Gastroesophageal sphincter (tissue), 4 donors: ENCODE measurements at regions not wholly inside any gene's neighbourhood (a gene's known extent, or its start where the extent isn't known, plus 50 kb on each side); places are given as distances from the start of the nearest gene placed in this dataset.

Source experiments
- ATAC-seq: fragments of 150-250 bp; one replicate; pipeline ENCODE4 v1.9.1; 2016; ENCODE audit warnings: mild to moderate bottlenecking, moderate library complexity
- H3K27ac ChIP-seq, 4 donors: fragments of 200-600 bp; sonication (generic) in 3 of 4; 1 replicate in 3 of 4; 2 replicates in 1 of 4; pipeline ENCODE4 v1.5.1; 2016 to 2019
- H3K27me3 ChIP-seq: fragments of 200-600 bp; sonication (generic); one replicate; pipeline ENCODE4 v1.5.1; 2019
- H3K36me3 ChIP-seq, 2 donors: fragments of 200-600 bp; sonication (generic); one replicate each; pipeline ENCODE4 v1.5.1; 2019; ENCODE audit warnings: control low read depth in 1 of 2
- H3K4me1 ChIP-seq, 3 donors: fragments of 200-600 bp; sonication (generic); 1 replicate in 2 of 3; 2 replicates in 1 of 3; pipeline ENCODE4 v1.5.1; 2016 to 2019; ENCODE audit warnings: control low read depth in 2 of 3
- H3K4me3 ChIP-seq, 2 donors: fragments of 200-600 bp; sonication (generic); one replicate each; pipeline ENCODE4 v1.5.1; 2019; ENCODE audit warnings: mild to moderate bottlenecking in 1 of 2, moderate library complexity in 1 of 2
- H3K9me3 ChIP-seq, 3 donors: fragments of 200-600 bp; sonication (generic); one replicate each; pipeline ENCODE4 v1.5.1; 2017 to 2019; ENCODE audit warnings: control low read depth in 2 of 3
- EP300 ChIP-seq: sonication (generic); formaldehyde crosslinking; IDR thresholded peaks from one replicate; pipeline ENCODE4 v1.6.1; 2017; ENCODE audit warnings: antibody characterized with exemption, mild to moderate bottlenecking
- POLR2A ChIP-seq, 2 donors: fragments of 450-650 bp; IDR thresholded peaks; one replicate each; pipeline ENCODE4 v1.6.1; 2017; ENCODE audit warnings: antibody characterized with exemption in 2 of 2, mild to moderate bottlenecking in 2 of 2, moderate library complexity in 1 of 2
- POLR2AphosphoS5 ChIP-seq: sonication (generic); formaldehyde crosslinking; IDR thresholded peaks from one replicate; pipeline ENCODE4 v1.6.1; 2017; ENCODE audit warnings: antibody characterized with exemption
- WGBS, 2 donors: methylation state at CpG; one replicate each; pipeline ENCODE4 v1.1.5; 2018; ENCODE audit warnings: low coverage in 1 of 2; 5-methylcytosine and 5-hydroxymethylcytosine counted together
- TF ChIP-seq, protein P1 (sequence below), 4 experiments: fragments of 200-600 bp in 2 of 4; fragments of 450-650 bp in 2 of 4; sonication (generic) in 1 of 4; IDR thresholded peaks; one replicate each; pipeline ENCODE4 v1.5.1; 2017 to 2019; ENCODE audit warnings: antibody characterized with exemption in 4 of 4, mild to moderate bottlenecking in 2 of 4, moderate library complexity in 2 of 4

- TF ChIP-seq POLR2A (IDR thresholded peaks at IDR 0.05) = no peak
- TF ChIP-seq POLR2AphosphoS5 = no peak
- TF ChIP-seq, protein P1, sequence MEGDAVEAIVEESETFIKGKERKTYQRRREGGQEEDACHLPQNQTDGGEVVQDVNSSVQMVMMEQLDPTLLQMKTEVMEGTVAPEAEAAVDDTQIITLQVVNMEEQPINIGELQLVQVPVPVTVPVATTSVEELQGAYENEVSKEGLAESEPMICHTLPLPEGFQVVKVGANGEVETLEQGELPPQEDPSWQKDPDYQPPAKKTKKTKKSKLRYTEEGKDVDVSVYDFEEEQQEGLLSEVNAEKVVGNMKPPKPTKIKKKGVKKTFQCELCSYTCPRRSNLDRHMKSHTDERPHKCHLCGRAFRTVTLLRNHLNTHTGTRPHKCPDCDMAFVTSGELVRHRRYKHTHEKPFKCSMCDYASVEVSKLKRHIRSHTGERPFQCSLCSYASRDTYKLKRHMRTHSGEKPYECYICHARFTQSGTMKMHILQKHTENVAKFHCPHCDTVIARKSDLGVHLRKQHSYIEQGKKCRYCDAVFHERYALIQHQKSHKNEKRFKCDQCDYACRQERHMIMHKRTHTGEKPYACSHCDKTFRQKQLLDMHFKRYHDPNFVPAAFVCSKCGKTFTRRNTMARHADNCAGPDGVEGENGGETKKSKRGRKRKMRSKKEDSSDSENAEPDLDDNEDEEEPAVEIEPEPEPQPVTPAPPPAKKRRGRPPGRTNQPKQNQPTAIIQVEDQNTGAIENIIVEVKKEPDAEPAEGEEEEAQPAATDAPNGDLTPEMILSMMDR (IDR thresholded peaks at IDR 0.05) = no peak
- TF ChIP-seq EP300 = no peak
- H3K27ac ChIP-seq = no peak overlapping the region
- ATAC-seq = no peak
- H3K4me1 ChIP-seq = no peaks in the 10 kb centered on the region
- H3K4me3 ChIP-seq = no peak overlapping the region
- peaks cover 6% of the 10 kb centered on the region for H3K27me3 ChIP-seq
- no peaks in the 10 kb centered on the region for H3K36me3 ChIP-seq
- no peaks in the 10 kb centered on the region for H3K9me3 ChIP-seq
- WGBS, 2 donors = 100% methylated on average over 1 of the region's 1 CpG
These were observed 535.7 kb upstream of the CDH11 start for GRCh38 chr16:65657556-65657955.

DNA sequence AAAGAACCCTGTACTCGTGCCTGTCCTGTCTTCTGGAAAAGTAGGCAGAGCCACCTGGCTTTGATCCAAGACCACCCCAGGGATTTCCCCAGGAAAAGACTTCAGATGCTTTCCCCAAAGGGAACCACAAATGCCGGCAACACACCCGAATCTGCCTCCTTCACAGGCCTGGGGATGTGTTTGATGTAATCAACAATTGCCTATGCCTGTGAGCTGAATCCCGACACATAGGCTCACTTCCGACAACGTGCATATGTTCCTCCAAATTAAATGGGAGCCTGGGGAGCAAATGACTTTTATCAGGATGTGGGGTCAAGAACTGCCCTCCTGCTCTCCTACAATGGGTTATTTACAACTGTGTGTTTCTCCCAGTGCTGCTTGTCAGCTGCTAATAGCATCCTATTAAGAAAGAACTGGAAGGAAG lies 535.2 kb upstream of the CDH11 start:
- Histone ChIP-seq H3K4me1 (no peaks in the 10 kb centered on the region), H3K4me3 (no peak overlapping the region), H3K27me3 (peaks cover 6% of the 10 kb centered on the region), H3K36me3 (no peaks in the 10 kb centered on the region), H3K9me3 (no peaks in the 10 kb centered on the region), H3K27ac (no peak overlapping the region)
- no peak for ATAC-seq
- TF ChIP-seq, protein P1 (IDR thresholded peaks at IDR 0.05) = no peak
- TF ChIP-seq POLR2AphosphoS5 (no peak), POLR2A (IDR thresholded peaks at IDR 0.05) (no peak), EP300 (no peak)
- WGBS, 2 donors = 65 to 67% methylated on average over 1 to 6 of the region's 6 CpGs

DNA sequence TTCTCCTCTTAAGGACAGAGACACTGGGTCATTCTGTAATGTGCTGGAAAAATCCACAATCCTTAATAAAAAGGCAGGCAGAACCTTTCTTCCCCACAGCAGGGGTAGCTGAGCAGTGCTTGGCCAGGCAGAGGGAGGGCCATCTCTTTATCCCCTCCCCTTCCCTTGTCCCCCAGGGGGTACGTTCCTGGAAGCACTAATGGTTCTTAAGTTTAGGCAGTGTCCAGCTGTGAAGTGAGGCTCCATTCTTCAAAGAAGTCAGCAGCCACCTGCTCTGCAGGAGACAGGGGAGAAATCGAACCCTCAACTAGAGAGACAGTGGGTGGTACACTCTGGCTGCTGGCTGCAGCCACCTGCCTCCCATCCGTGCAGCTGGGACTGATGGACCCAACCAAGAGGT lies 533.9 kb upstream of the CDH11 start:
- TF ChIP-seq EP300 = no peak
- no peak for TF ChIP-seq POLR2AphosphoS5
- TF ChIP-seq POLR2A (IDR thresholded peaks at IDR 0.05) = no peak

DNA sequence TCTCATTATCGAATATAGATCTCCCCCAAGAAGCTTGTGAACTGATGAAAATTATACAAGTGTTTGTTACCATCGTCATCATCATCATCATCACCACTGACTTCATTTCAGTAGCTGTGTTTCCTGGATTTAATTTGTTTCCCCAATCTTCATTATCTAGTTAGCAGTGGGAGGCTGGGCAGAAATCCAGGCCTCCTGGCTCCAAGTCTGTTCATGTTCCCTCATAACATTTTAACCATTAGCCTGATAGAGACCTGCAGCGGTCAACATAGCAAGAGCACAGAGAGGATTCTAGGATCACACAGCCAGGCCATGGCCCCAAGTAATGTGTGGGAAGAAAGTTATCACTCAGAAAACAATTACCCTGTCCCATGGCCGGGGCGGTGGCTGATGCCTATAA lies 526.2 kb upstream of the CDH11 start:
- H3K4me3 ChIP-seq = no peak overlapping the region
- H3K9me3 ChIP-seq = no peaks in the 10 kb centered on the region
- WGBS, 2 donors = 83 to 93% methylated on average over 3 to 4 of the region's 5 CpGs
- TF ChIP-seq POLR2A (IDR thresholded peaks at IDR 0.05) = no peak
- TF ChIP-seq, protein P1 (IDR thresholded peaks at IDR 0.05) = no peak
- no peak for TF ChIP-seq EP300
- TF ChIP-seq POLR2AphosphoS5 = no peak
- ATAC-seq = no peak
- no peaks in the 10 kb centered on the region for H3K36me3 ChIP-seq
- H3K27me3 ChIP-seq = no peaks in the 10 kb centered on the region
- H3K4me1 ChIP-seq = no peaks in the 10 kb centered on the region
- H3K27ac ChIP-seq = no peak overlapping the region

More for the DNA sequence above, 533.9 kb upstream of the CDH11 start:
- Histone ChIP-seq H3K27ac (no peak overlapping the region), H3K9me3 (no peaks in the 10 kb centered on the region), H3K4me1 (no peaks in the 10 kb centered on the region), H3K27me3 (peaks cover 6% of the 10 kb centered on the region), H3K4me3 (no peak overlapping the region), H3K36me3 (no peaks in the 10 kb centered on the region)
- no peak for ATAC-seq
- 100% methylated on average over 1 of the region's 3 CpGs; no CpG with 5 or more reads in 1 of the 2 donors for WGBS, 2 donors

DNA sequence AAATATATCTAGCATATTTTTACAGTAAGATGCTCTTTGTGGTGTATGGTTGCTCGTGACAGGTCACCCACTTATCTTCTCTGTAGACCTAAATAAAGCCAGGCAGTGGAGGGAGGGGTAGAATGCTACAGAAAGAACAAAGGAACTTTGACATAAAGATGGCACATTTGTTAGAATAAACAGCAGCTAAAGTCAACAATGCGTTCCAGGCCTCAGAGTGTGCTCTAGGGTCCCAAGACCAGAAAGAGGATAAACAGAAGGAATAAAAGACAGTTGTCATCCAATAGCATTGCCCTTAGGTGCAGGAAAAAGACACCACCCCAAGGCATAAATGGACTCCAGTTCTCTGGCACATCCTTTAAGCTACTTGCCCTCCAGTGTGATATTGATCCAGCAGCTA lies 523.0 kb upstream of the CDH11 start:
- Histone ChIP-seq H3K9me3 (no peaks in the 10 kb centered on the region), H3K4me1 (no peaks in the 10 kb centered on the region), H3K27ac (no peak overlapping the region), H3K4me3 (no peak overlapping the region), H3K27me3 (no peaks in the 10 kb centered on the region), H3K36me3 (no peaks in the 10 kb centered on the region)
- no peak for TF ChIP-seq EP300
- TF ChIP-seq, protein P1 (IDR thresholded peaks at IDR 0.05) = no peak
- TF ChIP-seq POLR2A (IDR thresholded peaks at IDR 0.05) = no peak
- no peak for ATAC-seq
- WGBS, 2 donors = 89 to 100% methylated on average over 1 to 2 of the region's 2 CpGs
